T-helper 1 cell (primary cell): ENCODE measurements at regions not wholly inside any gene's neighbourhood (a gene's known extent, or its start where the extent isn't known, plus 50 kb on each side); places are given as distances from the start of the nearest gene placed in this dataset.

Experiments used
- DNase-seq, 5 donors: peaks; one replicate each; pipeline ENCODE4 v3.0.0-alpha.2; 2012 to 2020

DNA sequence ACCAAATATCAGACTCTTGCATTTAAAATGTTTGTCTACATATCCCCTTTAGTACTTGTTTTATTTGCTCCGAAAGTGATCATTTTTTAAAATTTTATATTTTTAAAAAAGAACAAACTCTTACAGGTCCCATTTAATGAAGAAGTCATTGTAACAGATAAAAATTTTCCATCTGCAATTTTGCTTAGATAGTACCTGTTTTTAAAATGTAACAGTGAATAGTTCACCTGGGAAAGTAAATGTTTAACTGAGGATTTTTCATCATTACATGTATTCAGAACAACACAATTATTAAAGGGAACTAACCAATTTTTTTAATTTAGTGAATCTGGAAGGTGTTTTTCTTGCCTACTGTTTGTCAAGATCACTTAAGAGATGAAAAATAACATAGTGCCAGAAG, 1099.5 kb upstream of the PHF14 start:
- DNase-seq: no peak

DNA sequence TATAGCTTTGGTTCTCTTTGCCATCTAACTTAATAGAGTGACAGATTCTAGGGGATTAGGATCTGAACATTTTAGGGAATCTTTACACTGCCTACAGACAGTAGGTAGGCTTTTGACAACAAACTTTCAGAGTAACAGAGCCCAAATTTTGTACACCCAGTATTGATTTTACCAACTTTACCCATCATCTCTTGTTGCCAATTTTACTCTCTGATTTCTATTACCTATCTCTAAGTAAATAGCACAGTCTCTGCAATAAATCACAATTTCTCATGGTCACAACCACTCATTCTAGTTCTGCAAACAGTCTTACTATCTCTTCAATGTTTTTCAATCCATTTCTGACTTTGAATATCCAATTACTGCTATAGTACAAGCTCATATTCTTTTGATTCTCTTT, 1097.6 kb upstream of the PHF14 start:
- no peak for DNase-seq

DNA sequence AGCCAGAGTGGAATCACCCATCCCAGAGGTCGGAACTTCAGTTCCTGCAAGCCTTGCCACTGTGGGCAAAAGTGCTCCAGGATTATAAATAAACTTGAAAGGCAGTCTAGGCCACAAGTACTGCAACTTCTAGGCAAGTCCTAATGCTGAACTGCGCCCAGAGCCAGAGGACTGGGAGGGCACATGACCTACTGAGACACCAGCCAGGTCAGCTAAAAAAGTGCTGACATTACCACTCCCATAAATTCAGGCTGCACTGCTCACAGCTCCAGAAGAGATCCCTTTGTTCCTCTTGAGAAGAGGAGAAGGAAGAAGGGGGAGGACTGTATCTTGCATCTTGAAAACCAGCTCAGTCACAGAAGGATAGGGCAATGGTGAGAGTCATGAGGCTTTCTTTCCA, 1084.1 kb upstream of the PHF14 start:
- no peak for DNase-seq

DNA sequence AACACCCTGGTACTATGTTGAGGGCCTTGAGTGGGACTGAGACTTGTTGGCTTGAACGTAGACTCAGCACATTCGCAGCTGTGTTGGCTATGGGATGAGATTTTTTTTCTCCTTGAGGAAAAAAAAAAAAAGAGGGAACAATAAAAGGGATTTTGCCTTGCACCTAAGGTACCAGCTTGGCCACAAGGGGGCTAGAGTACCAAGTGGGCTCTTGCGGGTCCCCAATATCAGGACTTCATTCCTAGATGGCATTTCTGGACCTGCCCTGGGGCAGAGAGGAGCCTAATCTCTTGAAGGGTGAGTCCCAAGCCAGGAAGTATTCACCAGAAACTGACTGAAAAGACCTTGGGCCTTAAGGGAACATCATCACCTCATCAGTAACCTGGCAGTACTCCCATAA, 1083.6 kb upstream of the PHF14 start:
- DNase-seq: no peak

DNA sequence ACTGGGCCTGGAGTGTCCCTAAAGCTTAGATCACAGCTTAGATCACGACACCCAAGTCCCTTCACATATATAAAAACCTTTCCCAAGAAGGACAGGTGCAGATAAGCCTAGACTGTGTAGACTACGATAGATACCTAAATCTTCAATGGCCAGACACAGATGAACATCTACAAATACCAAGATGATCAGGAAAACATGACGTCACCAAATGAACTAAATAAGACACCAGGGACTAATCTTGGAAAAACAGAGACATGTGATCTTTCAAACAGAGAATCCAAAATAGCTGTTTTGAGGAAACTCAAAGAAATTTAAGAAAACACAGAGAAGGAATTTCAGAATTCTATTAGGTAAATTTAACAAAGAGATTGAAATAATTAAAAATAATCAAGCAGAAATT, 1082.6 kb upstream of the PHF14 start:
- no peak for DNase-seq

DNA sequence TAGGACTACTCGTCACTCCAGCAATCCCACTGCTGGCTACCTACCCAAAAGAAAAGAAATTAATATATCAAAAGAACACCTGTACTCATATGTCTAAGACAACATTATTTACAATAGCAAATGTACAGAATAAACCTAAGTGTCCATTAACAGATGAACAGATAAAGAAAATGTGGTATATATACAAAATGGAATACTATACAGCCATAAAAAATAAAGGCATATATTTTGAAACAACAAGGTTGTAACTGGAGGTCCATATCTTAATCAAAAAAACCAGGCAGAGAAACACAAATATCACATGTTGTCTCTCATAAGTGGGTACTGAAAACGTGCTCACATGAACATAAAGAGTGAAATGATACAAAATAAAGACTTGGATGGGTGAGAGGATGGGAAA, 1073.3 kb upstream of the PHF14 start:
- no peak for DNase-seq

DNA sequence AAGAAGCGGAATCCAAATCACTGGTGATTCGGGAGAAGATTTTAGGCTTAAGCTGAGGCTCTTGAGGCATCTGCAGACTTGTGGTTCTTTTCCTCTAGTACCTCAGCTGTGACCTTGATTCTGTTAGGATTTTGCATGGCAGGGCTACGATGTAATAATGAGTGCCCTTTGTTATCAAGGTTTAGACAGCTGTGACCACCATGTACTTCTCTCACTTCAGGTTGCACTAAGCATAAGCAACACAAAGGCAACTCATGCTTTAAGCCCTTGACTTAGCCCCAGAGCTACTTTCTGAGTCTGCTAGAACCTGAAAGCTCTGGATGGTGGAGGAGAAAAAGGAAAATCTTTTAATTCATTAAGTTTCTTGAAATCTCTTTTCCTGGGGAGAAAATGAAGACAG, 1052.3 kb upstream of the PHF14 start:
- DNase-seq: no peak

DNA sequence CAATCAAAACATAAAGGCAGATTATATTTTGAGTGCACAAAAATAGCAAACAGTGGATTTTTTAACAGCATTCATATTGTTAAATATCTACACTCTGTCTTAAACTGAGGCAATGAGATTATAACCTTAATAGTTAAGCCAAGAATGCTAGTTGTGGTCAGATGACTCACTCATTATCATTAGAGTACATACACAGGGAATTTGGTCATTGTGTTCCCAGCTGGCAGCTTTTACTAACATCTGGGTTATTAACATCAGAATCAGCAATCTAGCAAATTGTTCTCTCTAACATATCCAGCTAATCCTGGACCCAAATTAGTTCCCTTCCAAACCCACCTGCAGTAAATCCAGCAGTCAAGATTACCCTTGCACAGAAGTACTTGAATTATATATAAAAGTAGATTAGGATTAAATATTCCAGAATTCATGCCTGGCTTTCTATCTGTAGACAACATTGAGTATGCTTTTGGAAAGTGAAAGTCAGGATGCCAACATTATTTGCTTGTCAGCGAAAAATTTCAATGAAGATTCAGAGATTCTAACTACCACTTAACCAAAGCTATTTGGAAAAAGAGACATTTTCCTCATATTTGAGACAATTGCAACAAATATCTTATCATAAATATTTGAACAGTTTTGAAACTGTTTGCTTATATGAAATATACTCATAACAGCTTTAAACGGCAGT, 1035.6 kb upstream of the PHF14 start:
- no peak for DNase-seq

DNA sequence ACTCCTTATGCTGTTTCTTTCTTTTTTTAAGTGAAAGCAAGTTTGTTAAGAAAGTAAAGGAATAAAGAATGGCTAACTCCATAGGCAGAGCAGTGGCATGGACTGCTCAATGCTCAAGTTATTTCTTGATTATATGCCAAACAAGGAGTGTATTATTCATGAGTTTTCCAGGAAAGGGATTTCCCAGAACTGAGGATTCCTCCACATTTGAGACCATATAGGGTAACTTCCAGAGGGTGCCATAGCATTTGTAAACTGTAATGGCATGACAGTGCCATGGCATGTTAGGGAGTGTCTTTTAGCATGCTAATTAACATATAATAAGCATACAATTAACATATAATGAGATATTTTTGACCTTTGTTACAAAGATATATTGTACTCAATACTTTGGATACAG, 1034.5 kb upstream of the PHF14 start:
- no peak for DNase-seq

DNA sequence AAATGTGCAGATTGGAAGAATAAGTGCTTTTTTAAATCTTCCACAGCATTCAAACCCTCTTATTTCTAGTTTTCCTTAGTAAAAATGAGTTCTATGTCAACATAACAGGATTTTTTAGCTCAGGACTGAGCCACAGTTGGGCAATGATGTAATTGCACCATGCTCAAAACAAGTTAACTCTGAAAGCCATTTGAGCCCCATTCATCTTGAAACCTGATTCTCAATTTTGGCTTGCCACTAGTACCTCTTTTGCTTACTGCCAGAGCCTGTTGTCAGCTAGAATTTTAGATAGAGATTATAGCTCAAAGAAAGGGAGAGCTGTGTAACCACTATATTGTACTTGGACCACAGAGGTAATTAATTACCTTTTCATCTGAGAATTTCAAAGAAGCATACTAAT, 1028.5 kb upstream of the PHF14 start:
- DNase-seq: no peak

DNA sequence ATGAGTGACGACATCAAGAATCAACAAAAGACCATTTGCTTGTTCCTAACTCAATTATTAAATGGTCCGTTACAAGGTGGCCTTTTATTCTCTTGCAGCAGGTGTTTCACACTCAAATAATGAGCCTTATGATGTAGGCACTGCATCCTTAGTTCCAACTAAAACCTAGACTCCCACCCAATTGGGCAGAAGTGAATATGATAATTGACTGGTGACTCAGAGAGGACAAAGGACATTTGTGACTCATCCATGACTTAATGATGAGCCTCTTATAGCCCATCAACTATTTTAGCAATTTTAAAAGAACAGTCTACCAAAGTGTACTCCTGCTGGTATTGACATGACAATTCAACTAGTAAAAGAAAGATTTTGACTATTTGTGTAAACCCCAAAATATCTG, 1027.8 kb upstream of the PHF14 start:
- no peak for DNase-seq

DNA sequence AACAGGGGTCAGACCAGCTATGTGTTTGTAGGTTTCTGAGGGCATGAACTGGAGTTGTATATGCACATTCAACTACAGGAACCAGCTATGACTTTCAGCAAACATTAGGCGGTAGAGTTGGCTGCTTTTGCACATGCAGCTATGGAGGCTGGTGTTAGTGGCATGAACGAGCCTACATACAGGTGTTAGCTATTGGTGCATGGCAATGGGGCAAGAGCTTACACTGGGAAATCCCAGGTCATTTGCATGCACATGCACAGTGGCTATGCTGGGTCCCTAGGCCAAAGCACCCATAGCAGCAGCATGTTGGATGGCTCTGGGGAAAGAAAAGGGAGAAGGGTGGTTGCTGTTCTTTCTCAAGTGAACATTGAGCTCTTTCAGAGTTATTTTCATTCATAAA, 1018.5 kb upstream of the PHF14 start:
- DNase-seq: no peak

DNA sequence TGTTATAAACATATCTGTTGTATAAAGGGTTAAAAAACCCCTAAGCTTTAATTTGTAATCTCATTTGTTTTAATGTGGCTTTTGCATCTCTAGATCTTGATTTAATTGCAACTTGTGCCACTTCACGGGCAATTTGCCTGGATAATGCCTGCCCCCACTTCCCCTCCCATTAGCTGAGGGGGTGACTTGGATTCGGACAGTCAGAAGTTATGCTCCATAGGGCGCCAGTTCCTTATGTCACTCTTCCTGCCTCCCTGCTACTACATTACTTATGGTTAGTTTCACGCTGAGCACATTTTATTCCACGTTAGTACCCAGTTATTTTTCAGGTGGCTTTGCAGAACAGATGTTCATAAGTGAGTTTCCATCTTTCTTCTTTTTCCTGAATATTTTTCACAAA, 1015.2 kb upstream of the PHF14 start:
- DNase-seq: no peak

DNA sequence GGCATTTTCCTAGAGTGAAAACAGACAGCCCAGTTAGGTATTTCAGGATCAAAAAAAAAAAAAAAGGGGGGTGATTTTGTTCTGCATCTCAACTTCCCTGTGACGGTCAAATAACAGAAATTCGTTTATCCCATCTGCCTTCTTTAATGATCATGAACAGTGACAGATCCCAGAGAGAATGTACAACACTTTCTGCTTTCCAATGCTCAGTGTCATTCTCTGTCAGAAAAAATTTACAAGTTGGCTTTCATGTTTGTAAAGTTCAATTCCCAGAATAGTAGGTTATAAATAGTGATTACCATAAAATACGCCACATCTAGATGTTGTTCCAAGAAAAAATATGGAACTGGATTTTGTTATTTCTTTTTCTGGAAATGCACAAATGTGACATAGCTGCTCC, 1013.2 kb upstream of the PHF14 start:
- no peak for DNase-seq

DNA sequence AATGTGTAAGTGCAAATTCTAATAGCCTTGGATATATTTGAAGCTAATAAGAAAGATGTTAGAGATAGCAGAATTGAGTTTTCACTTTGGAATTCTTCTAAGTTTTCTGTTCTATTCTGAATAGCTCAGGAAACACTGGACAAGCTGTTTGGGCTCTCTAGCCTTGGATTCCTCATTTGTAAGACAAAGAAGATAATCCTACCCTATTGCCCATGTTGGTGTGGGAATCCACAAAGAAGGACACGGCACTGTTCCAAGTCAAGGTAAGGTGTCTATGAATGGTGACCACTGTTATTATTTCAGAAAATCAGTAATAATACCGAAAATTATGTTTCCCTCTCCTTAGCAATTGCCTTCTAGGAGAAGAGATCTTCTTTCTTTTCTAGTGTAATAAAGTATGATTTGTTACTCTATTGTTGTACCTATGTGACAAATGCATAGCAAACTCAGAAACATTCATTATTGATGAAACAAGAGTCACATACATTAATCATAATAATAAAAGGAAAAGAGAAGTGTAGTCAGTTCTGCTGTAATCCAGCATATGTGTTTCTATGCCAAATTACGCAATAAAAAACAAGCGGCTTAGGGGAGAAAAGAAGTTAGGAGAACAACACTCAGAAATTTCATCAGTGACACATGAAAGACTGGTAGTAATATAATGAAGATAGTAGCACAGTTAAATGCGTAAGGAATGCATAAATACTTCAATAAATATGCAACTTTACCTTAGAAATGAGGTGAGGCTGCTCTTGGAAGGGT, 1012.3 kb upstream of the PHF14 start:
- DNase-seq: no peak

DNA sequence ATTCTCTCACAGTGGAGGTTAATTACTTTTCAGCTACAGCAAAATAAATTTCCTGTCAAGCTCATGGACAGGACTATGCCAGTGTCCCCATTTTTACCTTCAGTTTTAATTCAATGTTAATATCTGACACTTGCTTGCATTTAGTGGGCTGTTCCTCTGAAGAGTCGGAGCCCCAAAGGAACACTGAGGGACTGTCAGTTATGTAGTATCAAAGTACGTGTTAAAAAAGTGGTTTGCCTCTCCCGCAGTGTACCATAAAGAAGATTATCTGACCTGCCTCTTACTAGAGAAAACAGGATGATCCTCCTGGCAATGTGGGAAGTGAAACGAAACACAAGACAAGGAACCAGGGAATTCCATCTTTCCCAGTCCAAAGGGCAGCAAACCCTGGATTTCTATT, 1010.9 kb upstream of the PHF14 start:
- DNase-seq: no peak

DNA sequence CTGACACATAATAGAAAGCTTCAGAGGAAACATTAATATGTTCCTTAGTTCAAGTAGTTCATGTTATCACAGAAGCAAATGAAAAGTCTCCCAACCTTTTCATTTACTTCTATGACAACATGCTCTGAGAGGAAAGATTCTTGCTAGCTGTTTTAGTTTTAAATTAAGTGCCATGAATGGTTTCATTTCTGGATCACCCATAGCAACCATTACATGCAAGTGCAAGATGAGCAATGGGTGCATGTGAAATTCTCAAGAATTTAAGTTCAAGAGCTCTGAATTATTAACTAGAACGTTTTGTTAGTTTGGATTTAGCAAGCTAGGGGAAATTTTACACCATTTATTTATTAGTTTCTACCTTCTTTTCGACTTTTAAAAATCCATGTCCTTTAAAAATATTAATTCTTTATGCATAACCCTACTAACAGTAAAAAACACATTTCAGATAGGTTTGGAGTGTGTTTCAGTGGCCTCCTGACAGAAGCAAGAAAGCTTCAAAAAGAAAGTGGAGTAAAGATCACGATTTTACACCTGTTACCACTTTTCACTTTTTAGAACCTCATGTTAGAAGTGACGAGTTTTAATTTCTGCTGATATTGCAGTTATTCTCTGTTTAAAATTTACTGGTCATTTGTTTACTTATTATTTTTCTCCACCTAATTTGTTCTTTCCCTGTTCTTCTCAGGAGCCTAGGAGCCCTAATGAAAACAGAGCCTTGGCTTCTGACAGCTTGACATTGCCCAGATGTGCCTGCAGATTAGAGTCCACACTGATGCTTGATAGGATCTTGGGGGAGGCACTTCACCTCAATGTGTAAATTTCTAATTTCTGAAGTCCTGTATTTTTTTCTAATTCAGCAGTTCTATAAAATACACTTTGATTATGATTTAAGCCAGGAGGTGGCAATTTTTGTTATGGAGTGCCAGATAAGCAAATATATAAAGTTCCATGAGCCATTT, 995.3 kb upstream of the PHF14 start:
- DNase-seq: no peak

DNA sequence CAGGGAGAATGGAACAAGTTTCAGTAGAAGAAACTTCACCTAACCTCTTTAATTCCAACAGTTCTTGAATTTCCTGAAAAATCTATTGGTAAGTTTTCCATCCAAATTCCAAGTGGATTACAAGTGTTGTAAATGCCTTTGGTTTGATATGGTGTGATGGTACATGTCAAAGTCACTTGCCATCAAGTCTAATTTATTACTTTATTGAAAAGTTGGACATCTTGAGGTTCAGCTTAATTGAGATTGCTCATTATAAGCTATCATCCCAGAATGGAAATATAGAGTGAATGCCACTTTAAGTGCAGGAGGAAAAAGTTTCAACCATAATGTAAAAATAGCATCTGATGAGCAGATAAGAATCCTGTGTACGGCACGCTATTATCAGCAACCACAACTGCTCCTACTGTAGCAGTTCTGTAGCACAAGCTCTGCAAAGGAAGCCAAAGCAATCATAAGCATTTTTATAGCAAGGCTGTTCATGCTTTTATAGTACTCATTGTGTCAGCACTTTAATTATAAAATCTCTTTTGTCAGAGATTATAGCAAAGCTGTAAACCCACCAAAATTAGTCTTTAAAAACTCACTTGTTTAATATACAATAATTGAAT, 991.8 kb upstream of the PHF14 start:
- DNase-seq: no peak

DNA sequence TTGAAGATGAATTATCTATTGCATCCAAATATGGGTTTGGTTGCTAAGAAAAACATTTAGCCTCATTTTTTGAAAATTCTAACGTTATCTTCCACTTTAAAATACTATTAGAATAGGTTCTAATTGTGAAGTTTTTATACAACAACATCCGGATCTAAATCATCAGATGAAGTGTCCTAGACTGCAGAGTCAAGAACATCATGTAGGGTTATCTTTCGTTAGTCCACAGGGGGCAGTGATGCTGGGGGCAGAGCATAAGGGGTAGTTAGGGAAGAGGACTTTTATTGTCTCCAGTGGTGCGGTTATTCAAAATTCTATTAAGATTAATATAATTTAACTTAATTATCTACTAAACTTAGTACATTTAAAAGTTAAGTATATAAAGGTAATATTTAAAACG, 990.6 kb upstream of the PHF14 start:
- DNase-seq: no peak

DNA sequence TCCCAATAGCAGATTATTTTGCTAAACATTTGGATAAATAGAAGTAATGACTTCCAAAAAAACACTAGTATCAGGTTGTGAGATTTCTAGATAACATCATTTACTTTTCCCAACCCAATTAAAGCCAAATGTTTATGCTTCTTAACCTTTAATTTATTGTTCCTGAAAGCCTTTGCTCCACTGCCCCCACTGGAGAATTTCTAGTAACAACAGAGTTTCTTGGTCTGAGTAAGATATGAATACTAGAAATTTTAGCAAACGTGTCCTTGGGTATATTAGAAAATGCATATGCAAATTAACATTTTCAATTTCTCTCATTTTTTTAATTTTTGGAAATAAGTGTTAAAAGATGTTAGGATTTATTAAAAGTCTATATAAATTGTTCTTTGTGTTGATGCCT, 958.0 kb upstream of the PHF14 start:
- DNase-seq: no peak

DNA sequence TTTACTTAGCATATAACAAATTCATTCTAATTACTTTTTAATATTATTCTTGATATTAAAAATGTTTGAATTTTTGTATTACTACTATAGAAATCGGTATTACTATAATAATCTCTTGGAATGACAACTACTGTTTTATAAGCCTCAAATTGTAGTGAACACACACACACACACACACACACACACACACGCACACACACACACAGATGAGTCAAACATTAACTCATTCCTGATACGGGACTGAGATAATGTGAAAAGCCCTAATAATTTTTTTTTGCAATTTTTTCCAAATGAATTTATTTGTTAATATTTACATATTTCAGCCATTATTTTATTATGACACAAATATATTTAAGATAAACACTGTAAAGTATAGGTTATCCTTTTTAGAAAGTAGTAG, 951.2 kb upstream of the PHF14 start:
- no peak for DNase-seq

DNA sequence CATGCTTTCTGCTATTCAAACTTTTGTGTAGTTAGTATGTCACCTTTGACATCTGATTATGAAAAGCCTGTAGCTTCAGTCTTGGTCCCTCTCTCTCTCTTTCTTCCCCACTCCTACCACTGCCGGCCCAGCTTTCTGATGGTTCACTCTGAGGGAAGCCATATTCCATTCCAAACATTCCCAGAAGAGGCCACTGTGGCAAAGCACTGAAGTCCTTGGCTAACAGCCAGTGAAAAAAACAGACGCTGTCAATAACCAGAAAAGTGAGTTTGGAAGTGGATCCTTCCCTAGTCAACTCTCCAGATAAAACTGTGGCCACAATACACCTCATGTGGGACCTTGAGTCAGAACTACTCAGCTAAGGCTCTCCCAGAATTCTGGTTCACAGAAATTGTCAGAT, 950.7 kb upstream of the PHF14 start:
- no peak for DNase-seq

DNA sequence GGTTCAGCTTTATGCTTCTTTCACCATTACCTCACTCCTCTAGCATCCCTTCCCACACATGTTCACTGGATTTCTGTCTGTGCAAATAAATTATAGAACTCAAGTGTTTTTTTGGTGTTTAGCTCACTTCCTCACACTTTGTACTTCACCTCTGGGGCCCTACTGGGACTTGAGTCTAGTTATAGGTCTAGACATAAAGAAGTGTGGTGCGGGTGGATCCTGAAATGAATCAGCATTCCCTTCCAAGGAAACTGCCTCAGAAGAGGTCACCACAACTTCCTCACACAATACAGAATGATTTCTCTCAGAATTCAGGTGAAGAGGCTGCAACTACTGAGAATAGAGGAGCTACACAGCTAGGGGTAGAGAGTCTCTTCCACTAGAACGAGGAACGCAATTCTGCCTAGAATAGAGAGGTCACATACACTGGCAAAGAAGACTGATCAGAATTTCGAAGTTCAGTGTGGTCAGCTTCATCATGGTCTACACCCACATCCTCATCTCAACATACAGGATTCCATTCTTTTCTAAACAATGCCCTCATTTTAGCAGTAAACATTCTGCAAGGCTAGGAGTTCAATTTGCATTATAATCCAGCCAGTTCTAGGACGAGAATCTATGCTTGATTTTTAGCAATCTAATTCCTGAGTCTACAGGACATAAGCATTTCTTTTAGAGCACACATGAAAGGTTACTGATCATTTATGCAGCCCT, 938.7 kb upstream of the PHF14 start:
- no peak for DNase-seq
